PC-3 (cell line): ENCODE measurements at regions not wholly inside any gene's neighbourhood (a gene's known extent, or its start where the extent isn't known, plus 50 kb on each side); places are given as distances from the start of the nearest gene placed in this dataset.

Experiments
- ATAC-seq: fragments of 200-7000 bp; cut with Tn5 transposase; 2 replicates; pipeline ENCODE4 v1.9.1; 2020; ENCODE audit warnings: mild to moderate bottlenecking, moderate library complexity
- BruUV-seq: library from RNA; stranded (reverse); fragments of 400-500 nt; replicated peaks from 2 replicates; lab custom pipeline; 2021; lab: Mats Ljungman, UMichigan
- CTCF ChIA-PET: fragments of 300-600 bp; sonication (Branson Sonifier 250); formaldehyde crosslinking; loops from one replicate; lab custom pipeline; 2022; ENCODE audit warnings: antibody characterized with exemption; lab: Charles Lee
- POLR2A ChIA-PET: fragments of 300-600 bp; sonication (Branson Sonifier 250); formaldehyde crosslinking; loops from one replicate; lab custom pipeline; 2022; ENCODE audit warnings: antibody characterized with exemption; ENCODE audit not compliant: unreplicated experiment; lab: Charles Lee
- DNase-seq: peaks from one replicate; pipeline ENCODE4 v3.0.0-alpha.2; 2015
- H2AFZ ChIP-seq: fragments of 300-600 bp; sonication (generic); 2 replicates; pipeline ENCODE4 v1.6.0; 2016; ENCODE audit warnings: antibody characterized with exemption, low read length
- H3F3A ChIP-seq: fragments of 300-600 bp; sonication (generic); one replicate; pipeline ENCODE4 v1.6.0; 2017; ENCODE audit warnings: antibody characterized with exemption, low read length, control low read depth, mild to moderate bottlenecking; ENCODE audit not compliant: unreplicated experiment
- H3K27ac ChIP-seq: fragments of 300-600 bp; sonication (generic); 2 replicates; pipeline ENCODE4 v1.5.1; 2016; ENCODE audit warnings: mild to moderate bottlenecking, low read length
- H3K27me3 ChIP-seq: fragments of 300-600 bp; sonication (generic); 2 replicates; pipeline ENCODE4 v1.6.1; 2016; ENCODE audit warnings: low read length, mixed read lengths
- H3K36me3 ChIP-seq: fragments of 300-600 bp; sonication (generic); 2 replicates; pipeline ENCODE4 v1.6.1; 2016; ENCODE audit warnings: low read depth, mixed run types, low read length, mixed read lengths
- H3K4me1 ChIP-seq: fragments of 300-600 bp; sonication (generic); 2 replicates; pipeline ENCODE4 v1.5.1; 2016; ENCODE audit warnings: low read length; ENCODE audit not compliant: insufficient read depth
- H3K4me2 ChIP-seq: fragments of 300-600 bp; sonication (generic); 2 replicates; pipeline ENCODE4 v1.6.0; 2016; ENCODE audit warnings: low read length
- H3K4me3 ChIP-seq: fragments of 300-600 bp; sonication (generic); 2 replicates; pipeline ENCODE4 v1.5.1; 2016; ENCODE audit warnings: mild to moderate bottlenecking, low read length, mixed read lengths
- H3K79me2 ChIP-seq: fragments of 300-600 bp; sonication (generic); 2 replicates; pipeline ENCODE4 v1.6.1; 2017; ENCODE audit warnings: low read length, mixed read lengths
- H3K9ac ChIP-seq: fragments of 300-600 bp; sonication (generic); 2 replicates; pipeline ENCODE4 v1.6.0; 2016; ENCODE audit warnings: mild to moderate bottlenecking, low read length
- H3K9me2 ChIP-seq: fragments of 300-600 bp; sonication (generic); replicated peaks from 2 replicates; pipeline ENCODE4 v1.6.1; 2016; ENCODE audit warnings: mixed run types, low read length, mixed read lengths
- H3K9me3 ChIP-seq: fragments of 300-600 bp; sonication (generic); 2 replicates; pipeline ENCODE4 v1.6.1; 2016; ENCODE audit warnings: low read length, mixed read lengths
- H4K20me1 ChIP-seq: fragments of 300-600 bp; sonication (generic); 2 replicates; pipeline ENCODE4 v1.6.1; 2016; ENCODE audit warnings: low read length, mixed read lengths
- CTCF ChIP-seq: fragments of 300-600 bp; sonication (generic); conservative IDR thresholded peaks from 2 replicates; pipeline ENCODE4 v1.5.1; 2017; ENCODE audit warnings: antibody characterized with exemption, low read depth, mild to moderate bottlenecking, low read length
- EZH2 ChIP-seq: fragments of 300-600 bp; sonication (generic); IDR thresholded peaks from one replicate; pipeline ENCODE4 v1.6.1; 2017; ENCODE audit warnings: antibody characterized with exemption, mild to moderate bottlenecking, low read length; ENCODE audit not compliant: unreplicated experiment
- EZH2phosphoT487 ChIP-seq: fragments of 300-600 bp; sonication (generic); IDR thresholded peaks from 2 replicates; pipeline ENCODE4 v1.6.1; 2018; ENCODE audit warnings: mild to moderate bottlenecking, antibody characterized with exemption, low read length, borderline replicate concordance
- intact Hi-C: fragments of 100-400 bp; cut with micrococcal nuclease; formaldehyde crosslinking; loops from 2 replicates; pipeline ENCODE4 v1.9.0; 2023

GRCh38 chr12:107973950-107974349, 155.1 kb upstream of the WSCD2 start:
- Histone ChIP-seq H3K9ac (no peak overlapping the region), H4K20me1 (no peaks in the 10 kb centered on the region), H2AFZ (no peak overlapping the region), H3K36me3 (no peaks in the 10 kb centered on the region), H3K4me3 (no peak overlapping the region), H3F3A (no peaks in the 10 kb centered on the region), H3K27ac (no peak overlapping the region), H3K9me2 (no peaks in the 10 kb centered on the region), H3K79me2 (no peaks in the 10 kb centered on the region), H3K27me3 (peaks cover 23% of the 10 kb centered on the region), H3K9me3 (no peaks in the 10 kb centered on the region), H3K4me1 (no peaks in the 10 kb centered on the region), H3K4me2 (no peak overlapping the region)
- CTCF ChIA-PET = no interaction called here
- intact Hi-C loops = no loop called here
- POLR2A ChIA-PET = no interaction called here
- DNase-seq (no peak), ATAC-seq (no peak)
- no TSS peak for BruUV-seq
- no peak for TF ChIP-seq EZH2
- TF ChIP-seq CTCF = no peak
- TF ChIP-seq EZH2phosphoT487 = no peak

GRCh38 chr12:107976331-107976730, 152.8 kb upstream of the WSCD2 start:
- H3K27me3 ChIP-seq = peaks cover 24% of the 10 kb centered on the region
- no peak overlapping the region for H3K9ac ChIP-seq
- no peaks in the 10 kb centered on the region for H3K4me1 ChIP-seq
- no peak for DNase-seq
- TF ChIP-seq CTCF (no peak), EZH2 (no peak), EZH2phosphoT487 (no peak)
- no peak overlapping the region for H3K27ac ChIP-seq
- no peaks in the 10 kb centered on the region for H4K20me1 ChIP-seq
- no TSS peak for BruUV-seq
- intact Hi-C loops = no loop called here
- H3K9me3 ChIP-seq = no peaks in the 10 kb centered on the region
- no peaks in the 10 kb centered on the region for H3F3A ChIP-seq
- H3K9me2 ChIP-seq = no peaks in the 10 kb centered on the region
- H3K4me3 ChIP-seq = no peak overlapping the region
- POLR2A ChIA-PET = no interaction called here
- no peak overlapping the region for H3K4me2 ChIP-seq
- H3K79me2 ChIP-seq = no peaks in the 10 kb centered on the region
- CTCF ChIA-PET = interaction anchor here (0.5 kb wide), 1 partner anchor 300 kb away, joined by 3 read pairs; no protein-coding TSS in a partner anchor
- no peaks in the 10 kb centered on the region for H3K36me3 ChIP-seq
- no peak overlapping the region for H2AFZ ChIP-seq
- no peak for ATAC-seq

GRCh38 chr12:107978201-107978600, 150.9 kb upstream of the WSCD2 start:
- TF ChIP-seq CTCF = no peak
- TF ChIP-seq EZH2phosphoT487 = no peak
- no peak for TF ChIP-seq EZH2
- ATAC-seq = no peak
- Histone ChIP-seq H3F3A (no peaks in the 10 kb centered on the region), H3K79me2 (no peaks in the 10 kb centered on the region), H3K27ac (no peak overlapping the region), H3K36me3 (no peaks in the 10 kb centered on the region), H3K27me3 (peaks cover 24% of the 10 kb centered on the region), H3K9ac (no peak overlapping the region), H3K4me2 (no peak overlapping the region), H3K4me1 (no peaks in the 10 kb centered on the region), H3K9me2 (no peaks in the 10 kb centered on the region), H4K20me1 (no peaks in the 10 kb centered on the region), H3K4me3 (no peak overlapping the region), H3K9me3 (no peaks in the 10 kb centered on the region), H2AFZ (no peak overlapping the region)
- DNase-seq = no peak
- intact Hi-C loops = no loop called here
- ChIA-PET CTCF (no interaction called here), POLR2A (no interaction called here)
- no TSS peak for BruUV-seq
